Colonic mucosa (tissue), 4 donors: ENCODE measurements at regions not wholly inside any gene's neighbourhood (a gene's known extent, or its start where the extent isn't known, plus 50 kb on each side); places are given as distances from the start of the nearest gene placed in this dataset.
"Not testable (repeated sequence)": the region's sequence is repeated elsewhere in the genome, so short reads cannot be mapped to it uniquely, and the experiment has no call there.

Experiments used
- DNase-seq: peaks from one replicate; pipeline ENCODE4 v3.0.0-alpha.2; 2020
- H3K27ac ChIP-seq: fragments of 200-600 bp; one replicate; pipeline ENCODE4 v1.8.0; 2021
- H3K27me3 ChIP-seq: fragments of 200-600 bp; one replicate; pipeline ENCODE4 v1.8.0; 2021
- H3K36me3 ChIP-seq: fragments of 200-600 bp; one replicate; pipeline ENCODE4 v1.8.0; 2021
- H3K4me1 ChIP-seq: fragments of 200-600 bp; one replicate; pipeline ENCODE4 v1.8.0; 2021; ENCODE audit warnings: mild to moderate bottlenecking
- H3K4me3 ChIP-seq: fragments of 200-600 bp; one replicate; pipeline ENCODE4 v1.8.0; 2021
- H3K9ac ChIP-seq, 2 donors: one replicate each; pipeline ENCODE4 v1.7.0; 2013; ENCODE audit warnings: control low read depth in 2 of 2, low read depth in 2 of 2, low read length in 2 of 2
- H3K9me3 ChIP-seq: fragments of 200-600 bp; one replicate; pipeline ENCODE4 v1.8.0; 2021
- intact Hi-C: fragments of 100-400 bp; cut with DNase I; formaldehyde crosslinking; loops from one replicate; pipeline ENCODE4 v1.14.1; 2022
- TF ChIP-seq, protein P1 (sequence below): fragments of 200-600 bp; IDR thresholded peaks from one replicate; pipeline ENCODE4 v1.8.0; 2022; ENCODE audit warnings: antibody characterized with exemption, mild to moderate bottlenecking
- donor health status: healthy.
- donor health status: DM: no; HTN: no; CAD: no.
- donor health status: DM: no; HTN: no; CAD: no.

DNA sequence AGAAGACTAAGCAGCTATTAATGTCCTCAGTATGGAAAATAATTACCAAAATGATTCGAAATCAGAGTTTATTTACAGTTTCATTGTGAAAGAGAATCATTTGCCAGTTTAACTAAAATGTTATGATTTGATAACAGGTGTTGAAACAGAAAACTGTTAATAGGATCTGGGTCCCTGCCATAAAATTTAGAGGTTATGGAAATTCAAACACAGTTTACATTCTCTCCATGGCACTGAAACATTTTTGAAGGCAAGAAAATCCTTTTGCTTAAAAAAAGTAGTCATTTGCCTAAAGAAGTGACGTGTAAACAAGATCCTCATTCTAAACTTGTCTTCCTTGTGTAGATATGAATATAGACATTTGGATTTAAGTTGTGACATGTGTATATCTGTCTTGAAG, 743.8 kb downstream of the SLC4A3 start:
- H3K36me3 ChIP-seq: no peaks in the 10 kb centered on the region
- no peaks in the 10 kb centered on the region for H3K27me3 ChIP-seq
- no peak overlapping the region for H3K4me3 ChIP-seq
- no peaks in the 10 kb centered on the region for H3K9me3 ChIP-seq
- intact Hi-C loops: no loop called here
- H3K27ac ChIP-seq: no peak overlapping the region
- H3K9ac ChIP-seq: no peak overlapping the region
- H3K4me1 ChIP-seq: no peaks in the 10 kb centered on the region
- TF ChIP-seq, protein P1, sequence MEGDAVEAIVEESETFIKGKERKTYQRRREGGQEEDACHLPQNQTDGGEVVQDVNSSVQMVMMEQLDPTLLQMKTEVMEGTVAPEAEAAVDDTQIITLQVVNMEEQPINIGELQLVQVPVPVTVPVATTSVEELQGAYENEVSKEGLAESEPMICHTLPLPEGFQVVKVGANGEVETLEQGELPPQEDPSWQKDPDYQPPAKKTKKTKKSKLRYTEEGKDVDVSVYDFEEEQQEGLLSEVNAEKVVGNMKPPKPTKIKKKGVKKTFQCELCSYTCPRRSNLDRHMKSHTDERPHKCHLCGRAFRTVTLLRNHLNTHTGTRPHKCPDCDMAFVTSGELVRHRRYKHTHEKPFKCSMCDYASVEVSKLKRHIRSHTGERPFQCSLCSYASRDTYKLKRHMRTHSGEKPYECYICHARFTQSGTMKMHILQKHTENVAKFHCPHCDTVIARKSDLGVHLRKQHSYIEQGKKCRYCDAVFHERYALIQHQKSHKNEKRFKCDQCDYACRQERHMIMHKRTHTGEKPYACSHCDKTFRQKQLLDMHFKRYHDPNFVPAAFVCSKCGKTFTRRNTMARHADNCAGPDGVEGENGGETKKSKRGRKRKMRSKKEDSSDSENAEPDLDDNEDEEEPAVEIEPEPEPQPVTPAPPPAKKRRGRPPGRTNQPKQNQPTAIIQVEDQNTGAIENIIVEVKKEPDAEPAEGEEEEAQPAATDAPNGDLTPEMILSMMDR: no peak
- DNase-seq: no peak

DNA sequence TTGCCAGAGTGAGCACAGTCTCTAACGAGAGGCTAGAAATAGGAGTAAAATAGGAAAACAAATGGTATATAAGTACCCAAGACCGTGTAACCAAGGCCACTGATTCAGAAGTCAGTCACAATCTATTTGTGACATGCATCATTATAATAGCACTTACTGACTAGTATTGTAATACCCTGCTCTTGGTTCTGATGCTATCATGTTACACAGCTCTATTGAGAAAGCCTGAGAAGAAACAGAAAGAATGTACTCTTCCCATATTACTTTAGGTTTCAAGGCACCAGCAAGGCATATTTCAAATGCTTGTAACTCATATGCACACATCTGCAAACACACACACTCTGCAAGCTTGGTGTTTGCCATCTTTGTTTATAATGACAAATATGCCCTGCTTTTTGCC, 746.4 kb downstream of the SLC4A3 start:
- no peaks in the 10 kb centered on the region for H3K4me1 ChIP-seq
- no peak overlapping the region for H3K9ac ChIP-seq
- DNase-seq: no peak
- TF ChIP-seq, protein P1: no peak
- H3K36me3 ChIP-seq: no peaks in the 10 kb centered on the region
- no peaks in the 10 kb centered on the region for H3K9me3 ChIP-seq
- no peak overlapping the region for H3K4me3 ChIP-seq
- H3K27me3 ChIP-seq: no peaks in the 10 kb centered on the region
- intact Hi-C loops: no loop called here
- H3K27ac ChIP-seq: no peak overlapping the region

DNA sequence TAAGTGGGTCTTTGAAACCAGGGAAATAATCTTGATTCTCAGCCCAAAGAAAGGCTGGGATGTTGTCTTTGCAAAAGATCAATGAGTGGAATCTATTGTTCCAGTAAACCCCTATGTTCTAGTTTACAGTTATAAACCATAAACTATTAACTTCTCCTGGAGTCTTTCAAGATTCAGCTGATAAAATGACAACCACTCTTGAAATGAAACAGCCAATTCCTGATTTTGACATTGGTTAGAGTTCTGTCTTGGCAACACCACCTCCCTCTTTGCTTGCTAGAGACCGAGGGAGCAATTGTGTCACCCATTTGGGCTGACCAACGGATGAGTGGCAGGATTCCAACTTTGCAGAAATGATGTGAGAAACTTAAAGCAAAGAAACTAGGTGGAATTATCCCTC, 746.9 kb downstream of the SLC4A3 start:
- intact Hi-C loops: no loop called here
- DNase-seq: no peak
- H3K9me3 ChIP-seq: no peaks in the 10 kb centered on the region
- H3K9ac ChIP-seq: no peak overlapping the region
- no peak overlapping the region for H3K4me3 ChIP-seq
- H3K36me3 ChIP-seq: no peaks in the 10 kb centered on the region
- TF ChIP-seq, protein P1: no peak
- no peaks in the 10 kb centered on the region for H3K27me3 ChIP-seq
- H3K4me1 ChIP-seq: no peaks in the 10 kb centered on the region
- no peak overlapping the region for H3K27ac ChIP-seq

DNA sequence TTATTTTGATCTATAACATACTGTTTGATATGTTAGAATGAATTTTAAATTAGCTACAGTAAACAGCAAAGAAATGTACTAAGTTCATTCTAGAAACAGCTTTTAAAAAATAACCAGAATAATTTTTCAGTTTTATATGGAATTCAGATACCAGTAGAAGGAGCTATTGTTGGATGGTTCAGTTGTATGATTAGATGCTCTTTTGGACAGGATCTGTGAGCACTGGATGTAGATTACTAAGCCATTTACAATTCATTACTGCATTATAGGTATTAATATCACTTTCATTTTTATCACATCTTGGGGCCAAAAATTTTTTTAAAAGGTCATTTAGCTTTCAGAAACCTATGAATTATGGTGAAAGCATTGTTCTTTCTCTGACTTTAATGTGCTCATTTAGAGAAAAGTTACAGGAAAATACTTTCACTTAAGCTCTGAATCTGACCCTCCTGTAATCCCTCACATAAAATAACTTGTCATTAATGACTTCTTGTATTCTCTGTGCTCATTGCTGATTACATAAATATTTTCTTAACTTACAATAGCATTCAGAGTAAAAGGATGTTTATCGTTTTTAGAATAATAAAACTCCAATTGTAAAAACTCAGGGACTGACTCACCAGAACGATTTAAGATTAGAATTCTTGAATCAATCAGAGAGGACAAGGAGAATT, 750.2 kb downstream of the SLC4A3 start:
- DNase-seq: no peak
- Histone ChIP-seq H3K9ac (no peak overlapping the region), H3K27me3 (no peaks in the 10 kb centered on the region), H3K4me3 (no peak overlapping the region), H3K4me1 (no peaks in the 10 kb centered on the region), H3K36me3 (no peaks in the 10 kb centered on the region), H3K9me3 (no peaks in the 10 kb centered on the region), H3K27ac (no peak overlapping the region)
- TF ChIP-seq, protein P1: no peak
- intact Hi-C loops: no loop called here

DNA sequence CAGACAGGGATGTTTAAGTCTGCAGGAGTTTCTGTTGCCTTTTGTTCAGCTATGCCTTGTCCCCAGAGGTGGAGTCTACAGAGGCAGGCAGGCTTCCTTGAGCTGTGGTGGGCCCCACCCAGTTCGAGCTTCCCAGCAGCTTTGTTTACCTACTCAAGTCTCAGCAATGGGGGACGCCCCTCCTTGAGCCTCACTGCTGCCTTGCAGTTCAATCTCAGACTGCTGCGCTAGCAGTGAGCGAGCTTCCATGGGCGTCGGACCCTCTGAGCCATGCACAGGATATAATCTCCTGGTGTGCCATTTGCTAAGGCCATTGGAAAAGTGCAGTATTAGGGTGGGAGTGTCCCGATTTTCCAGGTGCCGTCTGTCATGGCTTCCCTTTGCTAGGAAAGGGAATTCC, 760.3 kb downstream of the SLC4A3 start:
- H3K4me1 ChIP-seq, intact Hi-C loops, H3K36me3 ChIP-seq, H3K9ac ChIP-seq, H3K27ac ChIP-seq, H3K9me3 ChIP-seq, DNase-seq, H3K27me3 ChIP-seq, H3K4me3 ChIP-seq: not testable (repeated sequence)

DNA sequence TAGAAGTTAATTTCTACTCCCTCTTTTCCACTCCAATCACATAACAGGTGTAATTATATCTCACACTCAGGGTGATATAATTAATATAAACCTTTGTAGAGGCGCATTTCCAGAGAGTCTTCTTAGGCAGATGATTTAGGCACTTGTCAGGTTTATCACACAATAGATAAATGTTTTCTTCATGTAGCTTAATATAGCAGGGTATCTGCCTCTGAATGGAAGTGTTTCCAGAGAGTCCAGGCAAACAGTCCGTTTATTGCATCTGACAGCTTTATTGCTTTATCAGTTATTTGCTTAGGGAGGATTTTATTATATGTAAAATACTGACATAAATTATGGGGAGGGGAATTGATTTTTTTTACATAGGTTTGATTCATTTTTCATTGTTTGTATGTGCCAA, 766.3 kb downstream of the SLC4A3 start:
- Histone ChIP-seq H3K27ac (no peak overlapping the region), H3K9me3 (no peaks in the 10 kb centered on the region), H3K9ac (no peak overlapping the region), H3K4me3 (no peak overlapping the region), H3K4me1 (no peaks in the 10 kb centered on the region), H3K36me3 (no peaks in the 10 kb centered on the region), H3K27me3 (no peaks in the 10 kb centered on the region)
- intact Hi-C loops: no loop called here
- TF ChIP-seq, protein P1: no peak
- DNase-seq: no peak
